T-helper 1 cell treated with Interleukin-12 subunit alpha and Interleukin-12 subunit beta and Interleukin-4 antibody, amounts not matched to agents 30 ng/mL and 1 ng/mL, for 36 hours (primary cell): ENCODE measurements at regions not wholly inside any gene's neighbourhood (a gene's known extent, or its start where the extent isn't known, plus 50 kb on each side); places are given as distances from the start of the nearest gene placed in this dataset.
"Not testable (repeated sequence)": the region's sequence is repeated elsewhere in the genome, so short reads cannot be mapped to it uniquely, and the experiment has no call there.

Experiments
- intact Hi-C: fragments of 100-400 bp; cut with micrococcal nuclease; formaldehyde crosslinking; loops from one replicate; pipeline ENCODE4 v1.15.1; 2024

- intact Hi-C loops = no loop called here
Measured at GRCh38 chr7:119556436-119556835, 716.5 kb upstream of the KCND2 start.

GRCh38 chr7:119561751-119562150, 711.2 kb upstream of the KCND2 start:
- intact Hi-C loops = no loop called here

- intact Hi-C loops = no loop called here
Measured at GRCh38 chr7:119562839-119563238, 710.1 kb upstream of the KCND2 start.

- intact Hi-C loops = no loop called here
Measured at GRCh38 chr7:119571666-119572065, 701.3 kb upstream of the KCND2 start.

- intact Hi-C loops = no loop called here
Measured at GRCh38 chr7:119572132-119572531, 700.8 kb upstream of the KCND2 start.

GRCh38 chr7:119572541-119572940, 700.4 kb upstream of the KCND2 start:
- intact Hi-C loops = no loop called here

GRCh38 chr7:119578116-119578515, 694.9 kb upstream of the KCND2 start:
- intact Hi-C loops = no loop called here

GRCh38 chr7:119594956-119595355, 678.0 kb upstream of the KCND2 start:
- intact Hi-C loops = no loop called here

GRCh38 chr7:119596651-119597050, 676.3 kb upstream of the KCND2 start:
- intact Hi-C loops = no loop called here

- intact Hi-C loops = no loop called here
Measured at GRCh38 chr7:119606297-119606696, 666.7 kb upstream of the KCND2 start.

- intact Hi-C loops = no loop called here
Measured at GRCh38 chr7:119620769-119621168, 652.2 kb upstream of the KCND2 start.

GRCh38 chr7:119623427-119623826, 649.5 kb upstream of the KCND2 start:
- intact Hi-C loops = no loop called here

GRCh38 chr7:119630406-119630969, 642.5 kb upstream of the KCND2 start:
- intact Hi-C loops = no loop called here

GRCh38 chr7:119633812-119634211, 639.2 kb upstream of the KCND2 start:
- intact Hi-C loops = not testable (repeated sequence)

- intact Hi-C loops = no loop called here
Measured at GRCh38 chr7:119640326-119640725, 632.6 kb upstream of the KCND2 start.

- intact Hi-C loops = no loop called here
Measured at GRCh38 chr7:119640861-119641260, 632.1 kb upstream of the KCND2 start.

- intact Hi-C loops = no loop called here
Measured at GRCh38 chr7:119643558-119643957, 629.4 kb upstream of the KCND2 start.

GRCh38 chr7:119647286-119647685, 625.7 kb upstream of the KCND2 start:
- intact Hi-C loops = no loop called here

GRCh38 chr7:119648752-119649151, 624.2 kb upstream of the KCND2 start:
- intact Hi-C loops = not testable (repeated sequence)

GRCh38 chr7:119660080-119660479, 612.9 kb upstream of the KCND2 start:
- intact Hi-C loops = no loop called here

GRCh38 chr7:119664601-119665000, 608.4 kb upstream of the KCND2 start:
- intact Hi-C loops = no loop called here

GRCh38 chr7:119665796-119666195, 607.2 kb upstream of the KCND2 start:
- intact Hi-C loops = no loop called here

GRCh38 chr7:119681336-119681735, 591.6 kb upstream of the KCND2 start:
- intact Hi-C loops = no loop called here

GRCh38 chr7:119684763-119685162, 588.2 kb upstream of the KCND2 start:
- intact Hi-C loops = no loop called here
